Upper lobe of left lung (tissue), 6 donors: ENCODE measurements at regions not wholly inside any gene's neighbourhood (a gene's known extent, or its start where the extent isn't known, plus 50 kb on each side); places are given as distances from the start of the nearest gene placed in this dataset.

Experiments used
- ATAC-seq, 2 donors: fragments of 200-7000 bp; cut with Tn5 transposase; one replicate each; pipeline ENCODE4 v1.9.1; 2022; ENCODE audit warnings: mild to moderate bottlenecking in 2 of 2, moderate library complexity in 2 of 2; ENCODE audit not compliant: low FRiP score in 2 of 2
- DNase-seq, 2 donors: peaks; one replicate each; pipeline ENCODE4 v3.0.0-alpha.2; 2019 to 2020
- H3K27ac ChIP-seq, 4 donors: fragments of 200-600 bp; sonication (generic); one replicate each; pipeline ENCODE4 v1.5.1; 2016 to 2019
- H3K27me3 ChIP-seq, 4 donors: fragments of 200-600 bp; sonication (generic); one replicate each; pipeline ENCODE4 v1.5.1; 2017 to 2019
- H3K36me3 ChIP-seq, 4 donors: fragments of 200-600 bp; sonication (generic); one replicate each; pipeline ENCODE4 v1.5.1; 2016 to 2019
- H3K4me1 ChIP-seq, 4 donors: fragments of 200-600 bp; sonication (generic); one replicate each; pipeline ENCODE4 v1.5.1; 2018 to 2019
- H3K4me3 ChIP-seq, 4 donors: fragments of 200-600 bp; sonication (generic); one replicate each; pipeline ENCODE4 v1.5.1; 2017 to 2019; ENCODE audit warnings: mild to moderate bottlenecking in 2 of 4, moderate library complexity in 1 of 4
- H3K9me3 ChIP-seq, 4 donors: fragments of 200-600 bp; sonication (generic); one replicate each; pipeline ENCODE4 v1.5.1; 2018 to 2019
- EP300 ChIP-seq, 4 donors: sonication (generic); formaldehyde crosslinking; IDR thresholded peaks; one replicate each; pipeline ENCODE4 v1.5.1; 2017; ENCODE audit warnings: antibody characterized with exemption in 4 of 4, control low read depth in 2 of 4
- POLR2A ChIP-seq, 4 donors: fragments of 450-650 bp; IDR thresholded peaks; one replicate each; pipeline ENCODE4 v1.5.1; 2016 to 2017; ENCODE audit warnings: antibody characterized with exemption in 4 of 4, mild to moderate bottlenecking in 2 of 4
- POLR2AphosphoS5 ChIP-seq, 2 donors: sonication (generic); formaldehyde crosslinking; IDR thresholded peaks; one replicate each; pipeline ENCODE4 v1.5.1; 2017; ENCODE audit warnings: antibody characterized with exemption in 2 of 2
- WGBS, 2 donors: methylation state at CpG; one replicate each; pipeline ENCODE4 v1.1.5; 2017 to 2018; 5-methylcytosine and 5-hydroxymethylcytosine counted together
- TF ChIP-seq, protein P1 (sequence below), 6 experiments: fragments of 450-650 bp in 4 of 6; fragments of 200-600 bp in 2 of 6; sonication (generic) in 2 of 6; IDR thresholded peaks; one replicate each; pipeline ENCODE4 v1.5.1; 2016 to 2019; ENCODE audit warnings: antibody characterized with exemption in 6 of 6
- donor health status: DM: no; HTN: no; CAD: no; lungs with moderate emphysema.
- donor health status: DM: no; HTN: yes; CAD: no; lungs with severe emphysema.

DNA sequence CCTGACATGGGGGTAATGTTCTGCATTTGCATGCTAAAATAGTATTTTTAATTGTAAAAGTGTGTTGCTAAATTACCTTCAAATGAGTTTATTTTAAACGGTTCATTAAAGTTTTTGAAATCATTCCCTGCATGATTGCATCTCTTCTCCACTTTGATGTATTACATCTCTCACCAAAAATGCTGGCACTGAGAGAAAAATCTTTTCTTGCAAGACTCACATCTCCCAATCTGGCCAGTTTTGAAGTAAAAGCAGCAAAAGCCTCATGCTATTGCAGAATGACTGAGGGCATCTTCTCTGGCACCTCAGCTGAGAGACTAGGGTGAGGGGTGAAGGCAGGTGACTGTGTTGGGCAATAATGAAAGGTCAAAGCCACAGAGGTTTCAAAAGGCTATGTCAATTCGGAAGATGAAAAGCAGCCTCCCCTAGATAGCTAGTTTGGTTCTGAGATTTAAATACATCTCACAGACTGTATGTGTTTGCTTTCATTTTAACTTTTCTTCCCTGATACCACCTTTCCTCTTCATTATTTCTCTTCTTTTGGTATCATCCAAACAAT, 292.2 kb upstream of the RAG2 start:
- Histone ChIP-seq H3K27me3 (no peaks in the 10 kb centered on the region), H3K4me1 (no peaks in the 10 kb centered on the region), H3K4me3 (no peak overlapping the region), H3K27ac (no peak overlapping the region), H3K36me3 (no peaks in the 10 kb centered on the region), H3K9me3 (no peaks in the 10 kb centered on the region)
- ATAC-seq = no peak
- TF ChIP-seq POLR2A (IDR thresholded peaks at IDR 0.05) (no peak), EP300 (IDR thresholded peaks at IDR 0.05) (no peak), POLR2AphosphoS5 (IDR thresholded peaks at IDR 0.05) (no peak)
- TF ChIP-seq, protein P1, sequence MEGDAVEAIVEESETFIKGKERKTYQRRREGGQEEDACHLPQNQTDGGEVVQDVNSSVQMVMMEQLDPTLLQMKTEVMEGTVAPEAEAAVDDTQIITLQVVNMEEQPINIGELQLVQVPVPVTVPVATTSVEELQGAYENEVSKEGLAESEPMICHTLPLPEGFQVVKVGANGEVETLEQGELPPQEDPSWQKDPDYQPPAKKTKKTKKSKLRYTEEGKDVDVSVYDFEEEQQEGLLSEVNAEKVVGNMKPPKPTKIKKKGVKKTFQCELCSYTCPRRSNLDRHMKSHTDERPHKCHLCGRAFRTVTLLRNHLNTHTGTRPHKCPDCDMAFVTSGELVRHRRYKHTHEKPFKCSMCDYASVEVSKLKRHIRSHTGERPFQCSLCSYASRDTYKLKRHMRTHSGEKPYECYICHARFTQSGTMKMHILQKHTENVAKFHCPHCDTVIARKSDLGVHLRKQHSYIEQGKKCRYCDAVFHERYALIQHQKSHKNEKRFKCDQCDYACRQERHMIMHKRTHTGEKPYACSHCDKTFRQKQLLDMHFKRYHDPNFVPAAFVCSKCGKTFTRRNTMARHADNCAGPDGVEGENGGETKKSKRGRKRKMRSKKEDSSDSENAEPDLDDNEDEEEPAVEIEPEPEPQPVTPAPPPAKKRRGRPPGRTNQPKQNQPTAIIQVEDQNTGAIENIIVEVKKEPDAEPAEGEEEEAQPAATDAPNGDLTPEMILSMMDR (IDR thresholded peaks at IDR 0.05) = no peak
- WGBS, 2 donors = 74 to 80% methylated on average over 2 of the region's 2 CpGs
- DNase-seq = no peak

DNA sequence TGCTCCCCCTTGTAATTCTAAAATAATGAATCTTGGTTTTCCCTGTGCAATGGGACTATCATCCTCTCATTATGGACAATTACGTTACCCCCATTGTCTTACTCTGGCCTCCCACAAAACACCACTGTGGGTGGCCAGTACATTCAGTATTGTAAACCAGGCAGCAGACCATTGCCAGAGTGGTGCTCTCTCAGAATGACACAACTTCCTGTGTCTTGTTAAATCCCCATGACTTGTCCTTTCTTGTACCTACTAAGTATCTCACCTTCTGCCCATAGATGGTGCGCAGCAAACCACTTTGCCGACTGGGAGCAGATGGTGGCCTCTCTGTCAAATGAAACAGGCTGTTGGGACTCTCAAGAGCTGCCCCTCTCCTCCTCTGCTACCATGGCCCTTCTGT, 287.1 kb upstream of the RAG2 start:
- no peak for ATAC-seq
- TF ChIP-seq POLR2AphosphoS5 (IDR thresholded peaks at IDR 0.05) (no peak), POLR2A (IDR thresholded peaks at IDR 0.05) (no peak), EP300 (IDR thresholded peaks at IDR 0.05) (no peak)
- TF ChIP-seq, protein P1 (IDR thresholded peaks at IDR 0.05) = no peak

GRCh38 chr11:36878737-36879136, 280.7 kb upstream of the RAG2 start:
- no peak overlapping the region for H3K4me3 ChIP-seq
- WGBS, 2 donors = 63 to 64% methylated on average over 1 of the region's 1 CpG
- TF ChIP-seq POLR2A (IDR thresholded peaks at IDR 0.05) (no peak), POLR2AphosphoS5 (IDR thresholded peaks at IDR 0.05) (no peak), EP300 (IDR thresholded peaks at IDR 0.05) (no peak)
- TF ChIP-seq, protein P1 (IDR thresholded peaks at IDR 0.05) = no peak
- H3K4me1 ChIP-seq = no peaks in the 10 kb centered on the region
- H3K9me3 ChIP-seq = no peaks in the 10 kb centered on the region
- DNase-seq (peak in 1 of 2 donors; percentile 23), ATAC-seq (no peak)
- no peaks in the 10 kb centered on the region for H3K27me3 ChIP-seq
- no peaks in the 10 kb centered on the region for H3K36me3 ChIP-seq
- no peak overlapping the region for H3K27ac ChIP-seq

More for the DNA sequence above, 287.1 kb upstream of the RAG2 start:
- Histone ChIP-seq H3K9me3 (no peaks in the 10 kb centered on the region), H3K27me3 (no peaks in the 10 kb centered on the region), H3K4me3 (no peak overlapping the region), H3K27ac (no peak overlapping the region), H3K36me3 (no peaks in the 10 kb centered on the region), H3K4me1 (no peaks in the 10 kb centered on the region)
- no peak for DNase-seq
- 96 to 100% methylated on average over 3 of the region's 3 CpGs for WGBS, 2 donors

- Histone ChIP-seq H3K4me3 (no peak overlapping the region), H3K9me3 (no peaks in the 10 kb centered on the region), H3K27me3 (no peaks in the 10 kb centered on the region), H3K36me3 (no peaks in the 10 kb centered on the region), H3K27ac (no peak overlapping the region), H3K4me1 (no peaks in the 10 kb centered on the region)
- DNase-seq (no peak), ATAC-seq (no peak)
- TF ChIP-seq POLR2A (IDR thresholded peaks at IDR 0.05) = no peak
- no peak for TF ChIP-seq POLR2AphosphoS5 (IDR thresholded peaks at IDR 0.05)
- no peak for TF ChIP-seq EP300 (IDR thresholded peaks at IDR 0.05)
- TF ChIP-seq, protein P1 (IDR thresholded peaks at IDR 0.05) = no peak
These were observed 279.1 kb upstream of the RAG2 start for GRCh38 chr11:36877149-36877548.

DNA sequence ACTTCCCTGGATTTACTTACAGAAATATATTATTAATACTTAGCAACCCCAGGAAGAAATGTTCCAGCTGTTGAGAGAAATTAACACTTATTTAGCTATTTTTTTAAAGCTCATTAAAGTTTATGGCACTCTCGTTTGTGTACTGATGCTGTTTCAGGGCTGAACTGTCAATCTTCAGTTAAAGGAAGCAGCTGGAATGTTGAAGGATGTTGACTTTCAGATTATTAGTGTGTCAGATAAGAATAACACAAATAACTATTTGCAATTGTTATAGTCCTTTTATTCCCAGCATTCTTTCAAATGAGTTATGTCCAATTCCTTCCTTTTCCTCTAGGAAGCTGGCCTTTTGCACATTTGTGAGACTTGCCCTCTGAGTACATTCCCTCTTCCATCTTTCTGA, 278.2 kb upstream of the RAG2 start:
- Histone ChIP-seq H3K27me3 (no peaks in the 10 kb centered on the region), H3K27ac (no peak overlapping the region), H3K36me3 (no peaks in the 10 kb centered on the region), H3K4me1 (no peaks in the 10 kb centered on the region), H3K9me3 (no peaks in the 10 kb centered on the region), H3K4me3 (no peak overlapping the region)
- TF ChIP-seq POLR2A (IDR thresholded peaks at IDR 0.05) (no peak), POLR2AphosphoS5 (IDR thresholded peaks at IDR 0.05) (no peak), EP300 (IDR thresholded peaks at IDR 0.05) (no peak)
- TF ChIP-seq, protein P1 (IDR thresholded peaks at IDR 0.05) = no peak
- ATAC-seq (no peak), DNase-seq (no peak)
- 10 to 36% methylated on average over 1 of the region's 1 CpG for WGBS, 2 donors
